ENCODE measurements at regions not wholly inside any gene's neighbourhood (a gene's known extent, or its start where the extent isn't known, plus 50 kb on each side); places are given as distances from the start of the nearest gene placed in this dataset.

DNA sequence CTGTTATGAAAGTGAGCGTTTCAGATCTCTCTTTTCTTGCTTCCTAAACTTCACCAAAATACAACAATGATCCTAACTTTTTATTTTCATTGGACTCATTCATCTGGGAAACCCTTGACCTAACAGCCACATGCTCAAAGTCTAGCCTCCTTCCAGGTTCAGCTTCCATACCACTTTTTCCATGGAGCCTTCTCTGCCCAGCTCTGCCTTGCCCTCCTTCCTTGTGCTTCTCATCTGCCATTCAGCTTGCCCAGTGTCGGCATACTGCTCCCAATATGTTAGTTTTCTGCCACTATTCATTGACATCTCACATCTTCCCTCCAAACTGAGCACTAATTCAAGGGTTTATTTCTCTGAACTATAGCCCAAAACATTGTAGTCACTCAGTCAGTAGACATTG lies 214.7 kb downstream of the RAD51AP2 start:
- DNase-seq: no peak

DNA sequence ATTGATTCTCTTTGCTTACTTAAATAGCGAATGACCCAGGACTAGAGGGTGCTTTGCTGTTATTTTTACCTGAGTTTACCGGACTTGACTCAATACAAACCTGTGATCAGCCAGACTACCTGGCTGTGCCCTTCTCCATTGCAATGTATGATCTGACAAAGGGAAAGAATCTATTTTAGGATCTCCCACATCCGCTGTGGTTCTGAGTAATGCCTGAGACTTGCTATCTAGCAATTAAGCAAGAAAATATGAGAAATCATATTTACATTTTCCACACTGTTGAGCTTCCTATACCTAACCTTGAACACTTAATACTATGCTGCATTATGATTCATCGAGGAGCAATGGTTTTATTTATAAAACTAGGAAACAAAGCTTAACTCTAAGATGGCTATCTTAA lies 215.2 kb downstream of the RAD51AP2 start:
- peak; percentile 69 for DNase-seq

DNA sequence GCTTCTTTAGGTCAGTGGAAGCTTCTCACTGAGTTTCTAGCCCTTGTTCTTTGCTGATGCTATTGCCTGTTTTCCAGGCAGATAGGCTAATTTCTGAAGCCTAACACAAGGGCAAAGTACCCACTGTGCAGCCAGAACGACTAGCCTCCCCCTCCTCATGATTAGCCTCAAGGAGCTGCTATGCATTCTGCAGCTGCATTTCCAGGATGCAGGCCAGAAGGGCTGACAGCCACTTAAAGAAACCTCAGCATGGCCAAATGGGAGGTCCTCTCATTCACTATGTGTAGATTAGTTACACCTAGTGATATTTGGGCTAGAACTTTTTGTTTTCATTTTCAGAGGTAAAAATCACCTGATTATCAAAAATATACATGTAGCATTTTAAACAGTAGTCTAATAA lies 216.0 kb downstream of the RAD51AP2 start:
- DNase-seq: no peak

DNA sequence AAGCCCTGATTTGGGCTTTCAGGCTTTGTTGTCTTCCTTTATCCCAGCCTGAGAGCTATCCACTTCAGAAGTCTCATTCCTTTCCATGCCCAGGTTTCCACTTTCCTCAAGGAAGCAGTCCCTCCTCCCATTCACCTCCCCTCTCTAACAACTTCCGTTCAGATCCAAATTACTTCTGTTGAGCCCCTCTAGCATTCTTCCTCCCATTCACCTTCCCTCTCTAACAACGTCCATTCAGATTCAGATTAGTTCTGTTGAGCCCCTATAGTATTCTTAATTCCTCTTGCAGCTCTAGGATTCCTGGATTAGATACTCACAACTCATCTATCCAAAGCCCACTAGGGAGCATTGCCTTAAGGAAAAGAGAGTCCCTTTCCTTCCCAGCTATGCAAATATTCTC lies 216.8 kb downstream of the RAD51AP2 start:
- DNase-seq: no peak

DNA sequence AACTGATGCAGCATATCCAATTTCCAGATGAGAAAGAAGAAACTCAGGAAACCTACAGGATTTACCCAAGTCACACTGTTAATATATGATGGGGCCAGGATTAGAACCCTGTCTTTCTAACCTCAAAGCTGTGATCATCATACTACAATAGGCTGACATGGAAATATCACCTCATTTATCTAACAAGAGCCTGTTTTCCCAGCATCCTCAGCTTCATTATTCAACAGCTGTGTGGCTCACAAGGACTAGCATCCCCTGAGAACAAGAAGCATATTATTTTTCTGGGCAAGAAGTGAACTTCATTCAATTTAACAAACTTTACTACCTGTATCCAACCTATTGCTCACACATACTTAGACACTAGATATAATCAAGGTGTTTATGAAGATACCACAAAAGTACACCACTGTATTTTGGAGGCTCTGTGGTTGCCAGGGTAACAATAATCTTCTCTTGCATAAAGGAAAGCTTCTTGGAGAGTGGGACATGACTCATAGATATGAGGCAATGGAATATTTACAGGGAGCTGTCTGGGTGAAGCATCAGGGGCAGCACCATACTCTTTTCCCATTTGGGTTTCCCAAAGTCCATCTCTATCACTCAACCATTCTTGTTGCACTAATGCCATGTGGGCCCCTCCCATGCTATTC lies 218.2 kb downstream of the RAD51AP2 start:
- peak; percentile 77 for DNase-seq

DNA sequence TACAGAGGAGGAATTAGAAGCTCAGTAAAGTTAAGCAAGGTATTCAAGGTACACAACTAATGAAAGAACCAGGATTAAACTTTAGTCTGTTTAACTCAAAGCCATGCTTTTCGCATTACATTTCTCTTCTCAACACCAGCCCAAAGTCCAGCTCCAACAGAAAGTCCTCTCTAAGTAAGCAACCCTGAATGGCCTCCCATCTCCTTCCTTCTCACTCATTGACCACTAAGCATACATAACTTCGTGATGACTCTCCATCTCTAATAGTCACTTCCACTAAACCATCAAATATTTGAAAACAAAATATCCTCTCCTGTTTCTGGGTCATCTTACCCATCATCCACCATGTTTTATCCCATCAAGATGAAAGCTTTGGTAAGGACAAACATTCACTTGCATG lies 219.8 kb downstream of the RAD51AP2 start:
- peak; percentile 36 for DNase-seq

DNA sequence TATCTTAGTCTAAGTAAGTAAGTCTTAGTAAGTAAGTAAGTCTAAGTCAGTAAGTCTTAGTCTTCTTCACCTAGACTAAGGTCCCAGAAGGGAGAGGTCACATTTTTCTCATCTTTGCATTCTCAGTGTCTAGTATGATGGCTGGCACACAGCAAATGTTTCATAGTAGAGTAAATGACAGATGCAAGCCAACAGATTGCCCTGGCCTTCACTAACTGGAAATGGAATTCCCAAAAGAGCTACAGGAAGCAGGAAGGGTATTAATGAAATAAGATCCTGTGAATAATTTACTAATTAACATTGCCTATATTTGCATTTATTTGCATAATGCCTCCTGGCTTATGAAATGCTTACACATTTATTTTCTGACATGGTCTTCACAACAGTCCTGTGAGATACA lies 221.6 kb downstream of the RAD51AP2 start:
- no peak for DNase-seq

DNA sequence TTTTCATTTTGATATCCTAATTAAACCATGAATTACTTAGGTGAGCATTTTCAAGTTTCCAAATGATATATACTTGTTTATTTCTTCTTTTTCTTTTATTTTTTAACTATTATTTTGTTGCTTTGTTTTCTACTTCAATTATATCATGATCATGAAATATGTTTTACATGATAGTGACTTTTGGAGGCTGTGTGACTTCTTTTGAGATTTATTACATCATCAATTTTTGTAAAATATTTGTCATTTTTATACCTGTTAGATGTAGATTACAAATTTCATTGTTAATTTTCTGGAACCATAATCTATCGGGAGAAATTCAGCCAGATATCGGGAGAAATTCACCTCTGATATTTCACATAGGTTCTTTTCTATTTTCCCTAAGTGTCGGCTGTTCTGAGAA lies 228.6 kb downstream of the RAD51AP2 start:
- no peak for DNase-seq

DNA sequence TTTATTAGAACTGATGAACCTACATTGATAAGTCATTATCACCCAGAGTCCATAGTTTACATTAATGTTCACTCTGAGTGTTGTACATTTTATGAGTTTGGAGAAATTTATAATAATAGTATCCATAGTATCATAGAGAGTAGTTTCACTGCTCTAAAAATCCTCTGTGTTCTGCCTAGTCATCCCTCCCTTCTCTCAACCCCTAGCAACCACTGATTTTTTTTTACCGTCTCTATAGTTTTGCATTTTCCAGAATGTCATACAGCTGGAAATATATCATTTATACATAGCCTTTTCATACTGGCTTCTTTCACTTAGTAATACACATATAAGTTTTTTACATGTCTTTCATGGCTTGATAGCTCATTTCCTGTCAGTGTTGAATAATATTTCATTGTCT lies 231.1 kb downstream of the RAD51AP2 start:
- DNase-seq: no peak

DNA sequence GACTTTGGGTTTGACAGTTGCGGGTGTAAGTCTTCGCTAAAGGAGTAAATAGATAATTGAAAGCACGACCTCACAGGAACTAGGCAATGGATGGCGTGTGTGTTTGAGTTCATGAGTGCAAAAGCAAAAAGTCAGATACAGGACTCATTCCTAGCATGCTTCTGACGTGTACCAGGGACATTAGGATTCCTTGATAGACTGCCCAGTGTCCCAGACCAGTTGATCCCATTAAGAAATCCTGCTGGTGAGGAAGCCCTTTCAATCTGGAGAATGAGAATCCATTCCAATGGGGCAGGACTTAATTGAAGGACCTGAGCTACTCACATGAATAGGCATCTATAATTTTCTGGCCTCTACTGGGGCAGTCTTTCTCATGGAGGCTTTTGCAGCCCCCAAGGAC lies 235.4 kb downstream of the RAD51AP2 start:
- no peak for DNase-seq

DNA sequence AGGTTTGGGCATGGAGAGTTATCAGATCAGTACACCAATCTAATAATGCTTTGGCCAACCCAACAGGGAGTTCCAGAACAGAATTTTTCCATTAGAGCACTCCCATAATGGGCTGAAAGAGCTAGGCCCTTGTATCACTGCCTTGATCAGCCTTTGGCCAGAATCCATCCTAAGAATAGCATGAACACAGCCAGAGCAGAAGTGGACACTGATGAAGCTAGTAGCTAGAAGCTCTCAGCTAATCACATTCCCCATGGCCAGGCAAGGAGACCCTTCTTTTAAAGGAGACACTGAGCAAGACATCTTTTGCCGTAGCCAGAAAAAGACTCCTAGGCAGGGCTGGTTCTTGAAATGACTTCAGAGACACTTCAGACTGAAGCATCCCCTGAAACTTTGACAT lies 236.0 kb downstream of the RAD51AP2 start:
- no peak for DNase-seq

DNA sequence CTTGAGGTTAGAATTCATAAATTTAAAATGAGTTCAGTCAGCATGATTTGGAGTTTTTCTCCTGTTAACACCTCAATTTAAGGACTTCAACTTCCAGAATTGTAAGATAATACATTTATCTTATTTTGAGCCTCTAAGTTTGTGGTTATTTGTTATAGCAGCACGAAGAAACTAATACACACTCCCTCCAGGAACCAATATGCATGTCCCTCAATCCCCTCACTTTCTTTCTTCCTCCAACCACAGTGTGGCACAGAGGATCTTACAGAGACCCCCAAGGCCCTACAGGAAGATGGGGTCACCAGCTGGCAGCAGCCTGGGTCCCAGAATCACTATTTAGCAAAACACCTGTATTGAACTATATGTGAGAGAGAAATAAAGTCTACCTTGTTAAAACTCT lies 242.0 kb downstream of the RAD51AP2 start:
- DNase-seq: no peak

DNA sequence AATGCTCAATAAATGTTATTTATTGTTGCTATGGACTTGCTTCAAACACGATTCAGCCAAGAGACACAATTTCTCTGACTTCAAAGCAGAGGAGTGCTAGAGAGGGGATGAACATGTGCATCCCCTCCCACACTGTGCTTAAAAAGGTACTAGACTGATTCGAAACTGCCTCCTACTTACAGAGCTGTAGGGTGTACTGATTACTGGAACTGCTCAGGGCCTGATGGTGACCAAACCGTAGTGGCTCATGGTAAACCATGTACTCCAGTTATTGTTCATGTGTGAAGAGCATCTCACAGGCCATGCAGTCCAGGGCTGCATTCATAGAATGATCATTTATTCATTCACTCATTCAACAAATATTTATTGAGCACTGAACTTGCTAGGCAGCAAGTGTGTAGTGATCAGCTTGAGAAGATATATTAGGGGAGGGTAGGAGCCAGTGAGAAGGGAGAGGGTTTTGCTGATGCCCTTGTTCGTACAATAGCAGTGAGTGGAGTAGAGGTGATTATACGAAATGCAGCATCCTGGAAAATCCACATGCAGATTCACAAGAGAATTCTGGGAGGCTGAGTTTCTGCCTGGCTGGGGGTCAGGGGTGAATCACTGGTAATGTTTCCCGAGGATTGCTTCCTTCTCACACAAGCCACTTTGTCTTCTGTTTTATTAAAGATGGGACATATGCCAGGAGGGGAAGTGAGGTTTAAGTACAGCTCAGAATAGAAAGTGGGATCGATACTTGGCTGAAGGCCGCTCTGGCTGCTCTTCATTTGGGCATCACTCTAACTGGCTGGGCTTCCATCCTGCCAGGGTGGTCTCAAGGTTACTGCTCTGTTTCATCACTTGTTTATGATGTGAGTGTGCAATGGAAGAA lies 245.4 kb downstream of the RAD51AP2 start:
- DNase-seq: peak; percentile 4

DNA sequence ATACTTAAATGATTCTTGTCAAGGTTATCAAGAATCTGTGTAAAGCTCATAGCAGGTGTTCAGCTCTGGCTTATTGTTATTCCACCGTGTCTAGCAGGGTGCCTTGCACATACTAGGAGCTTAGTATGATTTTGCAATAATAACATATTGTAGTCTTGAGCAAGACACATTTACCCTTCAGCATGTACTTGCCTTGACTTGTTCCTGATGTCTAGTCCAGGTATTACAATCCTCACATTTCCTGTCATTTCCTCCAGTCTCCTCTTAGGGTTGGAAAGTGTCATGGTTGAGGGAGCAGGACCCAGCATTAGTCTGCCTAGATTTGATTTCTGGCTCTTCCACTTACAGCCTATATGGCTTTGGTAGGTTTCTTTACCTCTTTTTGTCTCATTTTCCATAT lies 246.1 kb downstream of the RAD51AP2 start:
- DNase-seq: no peak

DNA sequence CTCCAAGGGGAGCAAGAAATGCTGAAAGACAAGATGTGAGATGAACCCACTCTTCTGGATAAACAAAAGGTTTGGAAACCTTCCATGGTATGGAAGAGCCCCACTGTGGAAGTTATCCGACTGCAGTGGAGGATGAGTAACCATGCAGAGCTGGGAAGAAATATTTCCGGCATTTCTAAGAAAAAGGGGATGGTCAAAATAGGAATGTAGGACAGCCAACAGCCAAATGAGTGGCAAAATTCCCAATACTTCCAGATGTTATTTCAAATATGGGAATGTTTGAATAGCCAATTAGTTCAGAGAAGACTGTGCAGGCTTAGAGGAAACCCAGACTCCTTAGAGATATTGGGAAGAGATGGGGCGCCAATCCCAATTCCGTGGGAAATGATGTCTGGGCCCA lies 246.8 kb downstream of the RAD51AP2 start:
- DNase-seq: peak; percentile 61

DNA sequence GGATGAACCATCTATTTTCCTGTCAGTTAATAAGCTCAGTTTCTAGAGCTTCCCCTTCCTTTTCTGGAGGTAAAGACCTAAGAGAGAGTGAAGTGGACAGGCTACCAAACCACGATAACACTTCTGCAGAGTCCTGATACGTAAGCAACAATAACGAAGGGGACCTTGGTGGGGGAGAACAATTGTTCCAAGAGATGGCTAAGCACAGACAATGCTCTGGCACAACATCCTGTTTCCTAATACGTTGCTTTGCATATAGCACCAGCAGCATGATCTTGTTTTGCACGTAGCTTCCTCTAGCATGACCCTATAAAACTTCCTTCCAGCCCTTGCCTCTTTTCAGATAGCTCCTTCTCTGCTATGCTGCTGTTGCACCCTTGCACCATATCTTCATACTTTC lies 247.3 kb downstream of the RAD51AP2 start:
- DNase-seq: no peak

DNA sequence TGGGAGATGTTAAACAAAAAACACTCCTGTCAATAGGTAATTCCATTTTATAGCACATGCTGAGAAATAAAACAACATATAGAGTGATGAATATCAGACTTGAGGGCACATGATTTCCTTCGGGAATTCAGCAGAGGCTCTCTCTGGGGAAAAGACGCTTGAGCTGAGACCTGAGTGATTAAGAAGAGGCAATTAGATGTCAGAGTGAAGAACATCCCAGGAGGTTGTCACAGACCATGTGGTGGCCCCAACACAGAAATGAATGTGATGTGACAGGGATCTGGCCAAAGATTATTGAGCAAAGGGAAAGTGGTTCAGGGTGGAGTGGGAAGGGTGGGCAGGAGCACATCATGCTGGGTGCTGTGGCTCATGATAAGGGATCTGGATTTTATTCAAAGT lies 254.7 kb downstream of the RAD51AP2 start:
- DNase-seq: no peak

DNA sequence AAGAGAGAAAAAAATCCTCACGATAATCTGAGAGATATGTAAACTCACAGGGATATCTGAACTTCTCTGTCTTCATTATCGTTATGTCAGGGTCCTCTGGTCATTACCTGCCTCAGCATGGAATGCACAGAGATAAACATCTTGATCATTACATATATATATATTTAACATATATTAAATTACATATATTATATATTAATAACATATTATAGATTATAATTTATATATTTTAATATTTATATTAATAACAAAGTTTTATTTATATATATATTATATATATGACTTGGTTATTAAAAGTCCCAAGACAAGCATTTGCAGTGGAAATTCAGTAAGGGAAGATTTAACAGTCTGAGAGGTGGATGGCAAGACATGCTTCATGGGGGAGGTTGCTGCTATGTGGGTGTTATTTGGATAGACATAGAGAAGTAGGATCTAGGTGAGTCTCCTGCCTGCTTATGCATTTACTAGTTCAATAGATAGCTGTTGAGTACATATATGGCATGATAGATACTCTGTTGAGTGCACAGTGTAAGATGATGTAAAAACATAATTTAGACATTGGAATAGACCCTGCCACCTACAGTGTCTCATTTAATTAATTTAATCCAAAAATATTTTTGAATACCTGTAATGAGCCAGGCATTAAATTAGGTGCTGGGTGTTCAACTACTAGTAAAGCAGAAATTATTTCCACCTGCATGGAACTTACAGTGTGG lies 255.2 kb downstream of the RAD51AP2 start:
- DNase-seq: no peak

DNA sequence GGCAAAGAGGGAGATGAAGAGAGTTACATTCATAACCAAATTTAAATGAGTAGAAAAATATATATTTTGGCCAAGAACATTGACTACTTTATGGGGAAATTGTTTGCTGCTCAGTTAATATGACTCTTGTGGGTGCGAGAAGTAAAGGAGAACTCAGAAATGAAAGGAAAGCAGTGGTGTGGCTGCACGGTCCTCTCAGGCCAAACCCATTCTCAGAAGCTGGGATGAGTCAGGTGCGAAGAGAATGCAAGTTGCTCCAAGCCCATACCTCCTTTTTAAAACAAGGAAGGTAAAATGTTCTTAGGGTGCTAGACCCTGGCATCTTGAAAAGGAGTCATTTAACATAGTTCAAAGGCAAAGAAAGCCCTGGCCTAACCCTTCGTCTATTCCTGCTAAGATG lies 258.6 kb downstream of the RAD51AP2 start:
- no peak for DNase-seq

DNA sequence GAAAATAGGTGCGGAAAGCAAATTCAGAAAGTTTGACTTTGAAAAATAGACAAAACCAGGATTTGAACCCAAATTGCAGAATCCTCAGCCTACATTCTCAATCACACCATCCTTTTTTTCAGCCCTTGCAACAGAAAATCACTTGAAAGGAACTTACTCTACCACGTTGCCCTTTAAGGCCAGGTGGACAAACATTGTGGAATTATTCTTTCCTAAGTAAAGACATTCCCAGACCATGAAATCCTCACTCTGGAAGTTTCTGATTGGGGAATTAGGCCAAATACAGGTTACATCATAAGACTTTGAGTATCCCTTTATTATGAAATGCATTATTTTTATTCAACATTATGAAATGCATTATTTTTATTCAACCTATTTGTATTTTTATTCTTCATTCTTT lies 259.4 kb downstream of the RAD51AP2 start:
- DNase-seq: peak; percentile 5

DNA sequence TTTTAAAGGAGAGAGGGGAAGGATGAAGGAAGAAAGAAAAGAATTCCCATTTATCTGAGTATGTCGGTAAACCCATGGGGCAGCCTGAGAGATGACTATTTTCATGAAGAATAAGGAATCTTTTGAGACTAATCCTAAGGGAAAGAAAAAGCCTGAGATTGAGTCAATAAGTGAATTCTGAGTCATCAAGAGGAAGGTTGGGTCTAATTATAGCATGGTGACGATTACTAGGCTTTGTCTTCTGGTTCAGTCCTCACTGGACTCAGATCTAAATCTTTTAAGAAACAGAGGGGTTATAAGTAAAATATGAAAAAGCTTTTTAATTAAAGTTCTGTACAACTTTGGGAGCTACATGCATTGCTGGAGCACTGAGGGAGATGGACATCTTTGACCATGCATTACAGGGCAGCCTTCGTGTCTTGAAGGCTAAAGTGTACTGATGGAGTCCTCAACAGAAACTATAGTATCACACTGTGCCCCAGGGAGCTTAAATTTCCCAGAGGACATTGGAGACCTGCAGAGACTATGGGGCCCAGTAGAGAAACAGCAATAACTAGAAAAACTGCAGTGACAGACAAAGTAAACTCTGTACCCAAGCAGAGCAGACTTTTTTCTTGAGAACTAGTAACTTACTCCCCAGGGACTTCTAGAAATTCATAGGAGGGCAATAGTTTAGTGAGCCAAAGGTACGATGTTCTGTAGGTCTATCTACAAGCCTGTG lies 260.9 kb downstream of the RAD51AP2 start:
- peak; percentile 27 for DNase-seq

DNA sequence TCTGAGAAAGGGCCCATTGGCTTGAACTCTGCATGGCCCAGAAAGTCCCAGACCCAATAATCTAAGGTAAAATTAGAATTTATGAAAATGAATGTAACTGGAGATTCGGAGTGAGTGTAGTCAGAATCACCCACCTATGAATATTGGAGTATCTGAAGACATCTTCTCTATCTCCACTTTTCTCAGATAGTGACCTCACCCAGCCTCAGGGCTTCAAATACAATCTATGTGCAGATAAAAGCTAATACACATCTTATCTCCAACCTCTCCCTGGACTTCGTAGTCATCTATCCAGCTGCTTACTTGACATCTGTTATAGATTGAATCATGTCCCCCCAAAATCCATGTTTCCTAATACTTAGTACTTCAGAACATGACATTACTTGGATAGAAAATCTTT lies 263.2 kb downstream of the RAD51AP2 start:
- no peak for DNase-seq

DNA sequence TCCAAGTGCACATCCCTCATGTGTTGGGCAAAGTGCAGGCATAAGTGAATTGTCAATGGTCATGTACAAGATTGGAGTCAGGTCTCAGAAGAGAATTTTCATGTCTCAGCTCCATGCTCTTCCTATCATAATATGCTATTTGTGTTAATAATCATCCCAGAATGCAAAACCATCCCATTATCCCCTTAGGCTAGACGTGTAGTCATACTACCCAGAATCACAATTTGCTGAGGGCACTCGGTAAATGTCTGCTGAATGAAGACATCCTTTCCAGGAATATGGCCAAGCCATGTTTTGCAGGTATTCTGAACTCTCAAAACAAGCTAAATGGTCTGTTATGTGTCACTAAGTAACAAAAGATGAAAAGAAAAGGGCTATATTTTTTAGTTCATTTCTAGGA lies 263.8 kb downstream of the RAD51AP2 start:
- DNase-seq: no peak
